K562 (cell line): ENCODE measurements at regions not wholly inside any gene's neighbourhood (a gene's known extent, or its start where the extent isn't known, plus 50 kb on each side); places are given as distances from the start of the nearest gene placed in this dataset.
A peak's percentile ranks its signal among the peaks of the same experiment; 100 is the strongest.

Source experiments
- ATF1 ChIP-seq, 2 experiments: fragments of 450-650 bp in 1 of 2; IDR thresholded peaks; 2 replicates each; pipeline ENCODE4 v1.6.1; 2016; ENCODE audit warnings: missing compliant biosample characterization in 1 of 2, missing genetic modification characterization in 1 of 2
- CBFB ChIP-seq: sonication (generic); formaldehyde crosslinking; IDR thresholded peaks from 2 replicates; pipeline ENCODE4 v1.4.0; 2020; ENCODE audit warnings: mild to moderate bottlenecking, missing genetic modification reagents
- CBX5 ChIP-seq: IDR thresholded peaks from 2 replicates; pipeline ENCODE4 v1.6.1; 2014; ENCODE audit warnings: low read depth, borderline replicate concordance
- CREB1 ChIP-seq, 2 experiments: sonication (generic) in 1 of 2; formaldehyde crosslinking in 1 of 2; IDR thresholded peaks; 2 replicates each; pipeline versions ENCODE4 v1.6.1 to v1.8.0; 2012 to 2022; ENCODE audit warnings: inconsistent platforms in 1 of 2, mild to moderate bottlenecking in 1 of 2, missing genetic modification reagents in 1 of 2, moderate library complexity in 1 of 2
- DPF2 ChIP-seq: fragments of 450-650 bp; IDR thresholded peaks from 2 replicates; pipeline ENCODE4 v1.6.1; 2016
- ELF1 ChIP-seq: fragments of 200-800 bp; sonication (Bioruptor generic); IDR thresholded peaks from 2 replicates; pipeline ENCODE4 v1.6.1; 2016; ENCODE audit warnings: missing genetic modification characterization, missing compliant biosample characterization
- FOXP4 ChIP-seq: sonication (generic); formaldehyde crosslinking; IDR thresholded peaks from 2 replicates; pipeline ENCODE4 v1.8.0; 2022; ENCODE audit warnings: mild to moderate bottlenecking, missing genetic modification reagents, borderline replicate concordance
- GABPB1 ChIP-seq: sonication (generic); formaldehyde crosslinking; IDR thresholded peaks from 2 replicates; pipeline ENCODE4 v1.8.0; 2022; ENCODE audit warnings: mild to moderate bottlenecking, missing genetic modification reagents
- GTF2A2 ChIP-seq: IDR thresholded peaks from 2 replicates; pipeline ENCODE4 v1.6.1; 2016; ENCODE audit warnings: mild to moderate bottlenecking, missing genetic modification characterization, missing compliant biosample characterization
- PKNOX1 ChIP-seq: fragments of 450-650 bp; IDR thresholded peaks from 2 replicates; pipeline ENCODE4 v1.6.1; 2016
- POLR2B ChIP-seq: fragments of 450-650 bp; IDR thresholded peaks from 2 replicates; pipeline ENCODE4 v1.6.1; 2018; ENCODE audit warnings: low read depth; ENCODE audit not compliant: partially characterized antibody
- POLR3A ChIP-seq: IDR thresholded peaks from 2 replicates; pipeline ENCODE4 v1.6.1; 2011; ENCODE audit warnings: borderline replicate concordance, mild to moderate bottlenecking, moderate library complexity; ENCODE audit not compliant: insufficient read length, insufficient read depth; ENCODE audit errors: extremely low read depth
- RCOR1 ChIP-seq, 2 experiments: IDR thresholded peaks; 2 replicates each; pipeline ENCODE4 v1.6.1; 2012; ENCODE audit warnings: low read depth in 2 of 2, low read length in 2 of 2, borderline replicate concordance in 1 of 2, improper control_type of control experiment in 1 of 2
- SMARCC2 ChIP-seq: fragments of 450-650 bp; IDR thresholded peaks from 2 replicates; pipeline ENCODE4 v1.6.1; 2017; ENCODE audit warnings: antibody characterized with exemption, moderate library complexity, mild to moderate bottlenecking, low read depth
- USF1 ChIP-seq: sonication (generic); formaldehyde crosslinking; IDR thresholded peaks from 2 replicates; pipeline ENCODE4 v1.9.0; 2022; ENCODE audit warnings: mild to moderate bottlenecking, missing genetic modification reagents
- ZNF175 ChIP-seq: fragments of 200-800 bp; sonication (Bioruptor generic); IDR thresholded peaks from 2 replicates; pipeline ENCODE4 v1.6.1; 2016; ENCODE audit warnings: low read depth, mild to moderate bottlenecking, missing genetic modification characterization, missing compliant biosample characterization
- ZNF609 ChIP-seq: sonication (generic); formaldehyde crosslinking; IDR thresholded peaks from 2 replicates; pipeline ENCODE4 v1.8.1; 2023; ENCODE audit warnings: missing genetic modification reagents, mild to moderate bottlenecking, borderline replicate concordance
- ZNF79 ChIP-seq: fragments of 250-450 bp; sonication (Bioruptor Pico); IDR thresholded peaks from 2 replicates; pipeline ENCODE4 v1.4.0; 2020; ENCODE audit warnings: low read depth, mild to moderate bottlenecking, moderate library complexity

- TF ChIP-seq USF1 (CRISPR knock-in tag), result no peak
- TF ChIP-seq SMARCC2, result no peak
- 0 out of 2 replicates have a peak, but pooled peaks have one; percentile 26 for TF ChIP-seq PKNOX1
- TF ChIP-seq RCOR1 (IDR thresholded peaks at IDR 0.05; ENCODE audit: borderline replicate concordance in 1 of 2, low read depth in 2 of 2, low read length in 2 of 2), result peak in 1 of 2 experiments; percentile 81; a peak in 2 of 4 replicates
- peak; percentile 35; the same call in 1 of the 2 replicates for TF ChIP-seq DPF2
- TF ChIP-seq ZNF609 (CRISPR knock-in tag), result no peak
- no peak for TF ChIP-seq ATF1 (CRISPR knock-in tag; IDR thresholded peaks at IDR 0.05)
- TF ChIP-seq ATF1 (tag; IDR thresholded peaks at IDR 0.05), result peak; percentile 29; the same call in 1 of the 2 replicates
- TF ChIP-seq POLR3A, result no peak
- TF ChIP-seq ZNF79 (CRISPR knock-in tag), result no peak
- TF ChIP-seq CBX5, result no peak
- TF ChIP-seq ZNF175 (CRISPR knock-in tag), result 0 out of 2 replicates have a peak, but pooled peaks have one; percentile 43
- TF ChIP-seq POLR2B, result peak; percentile 79
- TF ChIP-seq ELF1 (tag), result peak; percentile 42; the same call in 1 of the 2 replicates
- TF ChIP-seq FOXP4 (CRISPR knock-in tag), result 0 out of 2 replicates have a peak, but pooled peaks have one; percentile 23
- TF ChIP-seq GABPB1 (CRISPR knock-in tag), result peak; percentile 72
- TF ChIP-seq CREB1 (IDR thresholded peaks at IDR 0.05), result no peak
- TF ChIP-seq CREB1 (CRISPR knock-in tag; IDR thresholded peaks at IDR 0.05), result no peak
- TF ChIP-seq GTF2A2 (tag), result peak; percentile 40; the same call in 1 of the 2 replicates
- 0 out of 2 replicates have a peak, but pooled peaks have one; percentile 60 for TF ChIP-seq CBFB
These were observed 79.6 kb downstream of the PHAX start (continued) for GRCh38 chr5:126680191-126680817.
